ENCODE measurements at regions not wholly inside any gene's neighbourhood (a gene's known extent, or its start where the extent isn't known, plus 50 kb on each side); places are given as distances from the start of the nearest gene placed in this dataset.
"Not testable (repeated sequence)": the region's sequence is repeated elsewhere in the genome, so short reads cannot be mapped to it uniquely, and the experiment has no call there.

GRCh38 chr12:17017402-17017801, 411.4 kb upstream of the LMO3 start:
- no peaks in the 10 kb centered on the region for H3K27me3 ChIP-seq (ENCODE audit: control insufficient read depth, insufficient read depth, low read length)
- DNase-seq (ENCODE audit: low read depth, low spot score) = no peak
- no peaks in the 10 kb centered on the region for H3K4me1 ChIP-seq (ENCODE audit: control insufficient read depth, insufficient read depth, low read length)
- no peaks in the 10 kb centered on the region for H3K9me3 ChIP-seq (ENCODE audit: control insufficient read depth, insufficient read depth, low read length)
- H3K4me3 ChIP-seq (ENCODE audit: low read length) = no peak overlapping the region
- H3K36me3 ChIP-seq (ENCODE audit: control insufficient read depth, insufficient read depth, low read length) = no peaks in the 10 kb centered on the region
- WGBS (ENCODE audit: insufficient coverage, insufficient read length) = no CpG with 5 or more reads among the region's 3 CpGs
- H3K27ac ChIP-seq (ENCODE audit: low read length) = no peak overlapping the region

GRCh38 chr12:17016116-17016864, 410.3 kb upstream of the LMO3 start:
- whole genome bisulfite sequencing (ENCODE audit: insufficient coverage, insufficient read length) = no CpG with 5 or more reads among the region's 7 CpGs
- DNase-seq (ENCODE audit: low read depth, low spot score) = no peak
- Histone ChIP-seq H3K36me3 (ENCODE audit: control insufficient read depth, insufficient read depth, low read length) (no peaks in the 10 kb centered on the region), H3K27me3 (ENCODE audit: control insufficient read depth, insufficient read depth, low read length) (no peaks in the 10 kb centered on the region), H3K9me3 (ENCODE audit: control insufficient read depth, insufficient read depth, low read length) (no peaks in the 10 kb centered on the region), H3K4me3 (ENCODE audit: low read length) (no peak overlapping the region), H3K27ac (ENCODE audit: low read length) (no peak overlapping the region), H3K4me1 (ENCODE audit: control insufficient read depth, insufficient read depth, low read length) (no peaks in the 10 kb centered on the region)

DNA sequence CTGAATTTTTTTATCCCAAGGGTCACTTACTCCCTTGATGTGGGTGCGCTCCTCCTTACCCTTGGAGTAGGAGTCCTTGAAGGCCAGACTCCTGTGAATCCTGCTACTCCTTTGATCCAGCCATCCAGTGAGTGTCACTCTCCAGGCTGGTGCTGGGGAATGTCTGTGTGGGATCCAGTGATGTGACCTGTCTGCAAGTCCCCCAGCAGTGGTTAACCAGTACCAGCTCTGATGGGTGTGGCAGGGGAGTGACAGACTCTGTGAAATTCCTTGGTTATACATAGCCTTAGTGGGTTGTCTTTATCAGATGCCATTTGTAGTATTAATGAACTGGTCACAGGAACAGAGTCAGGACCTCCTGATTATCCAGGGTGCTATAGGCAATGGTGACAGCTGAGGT, 409.5 kb upstream of the LMO3 start:
- no peaks in the 10 kb centered on the region for H3K4me1 ChIP-seq (ENCODE audit: control insufficient read depth, insufficient read depth, low read length)
- H3K9me3 ChIP-seq (ENCODE audit: control insufficient read depth, insufficient read depth, low read length) = no peaks in the 10 kb centered on the region
- no peak overlapping the region for H3K4me3 ChIP-seq (ENCODE audit: low read length)
- H3K36me3 ChIP-seq (ENCODE audit: control insufficient read depth, insufficient read depth, low read length) = no peaks in the 10 kb centered on the region
- no peak overlapping the region for H3K27ac ChIP-seq (ENCODE audit: low read length)
- DNase-seq (ENCODE audit: low read depth, low spot score) = no peak
- H3K27me3 ChIP-seq (ENCODE audit: control insufficient read depth, insufficient read depth, low read length) = no peaks in the 10 kb centered on the region
- no CpG with 5 or more reads among the region's 1 CpG for WGBS (ENCODE audit: insufficient coverage, insufficient read length)

- not testable (repeated sequence) for H3K4me1 ChIP-seq (ENCODE audit: control insufficient read depth, insufficient read depth, low read length); DNase-seq (ENCODE audit: low read depth, low spot score); H3K4me3 ChIP-seq (ENCODE audit: low read length); H3K27ac ChIP-seq (ENCODE audit: low read length); H3K27me3 ChIP-seq (ENCODE audit: control insufficient read depth, insufficient read depth, low read length); H3K36me3 ChIP-seq (ENCODE audit: control insufficient read depth, insufficient read depth, low read length); H3K9me3 ChIP-seq (ENCODE audit: control insufficient read depth, insufficient read depth, low read length)
- WGBS (ENCODE audit: insufficient coverage, insufficient read length) = no CpG with 5 or more reads among the region's 43 CpGs
Measured at GRCh38 chr12:17007442-17008040, 401.6 kb upstream of the LMO3 start.

- H3K4me3 ChIP-seq (ENCODE audit: low read length); H3K36me3 ChIP-seq (ENCODE audit: control insufficient read depth, insufficient read depth, low read length); DNase-seq (ENCODE audit: low read depth, low spot score); H3K4me1 ChIP-seq (ENCODE audit: control insufficient read depth, insufficient read depth, low read length); H3K27ac ChIP-seq (ENCODE audit: low read length); H3K27me3 ChIP-seq (ENCODE audit: control insufficient read depth, insufficient read depth, low read length); H3K9me3 ChIP-seq (ENCODE audit: control insufficient read depth, insufficient read depth, low read length): not testable (repeated sequence)
- WGBS (ENCODE audit: insufficient coverage, insufficient read length) = no CpG with 5 or more reads among the region's 14 CpGs
Measured at GRCh38 chr12:16998538-16998937, 392.6 kb upstream of the LMO3 start.

GRCh38 chr12:16984484-16984883, 378.5 kb upstream of the LMO3 start:
- no CpG with 5 or more reads among the region's 3 CpGs for WGBS (ENCODE audit: insufficient coverage, insufficient read length)
- H3K4me3 ChIP-seq (ENCODE audit: low read length) = no peak overlapping the region

DNA sequence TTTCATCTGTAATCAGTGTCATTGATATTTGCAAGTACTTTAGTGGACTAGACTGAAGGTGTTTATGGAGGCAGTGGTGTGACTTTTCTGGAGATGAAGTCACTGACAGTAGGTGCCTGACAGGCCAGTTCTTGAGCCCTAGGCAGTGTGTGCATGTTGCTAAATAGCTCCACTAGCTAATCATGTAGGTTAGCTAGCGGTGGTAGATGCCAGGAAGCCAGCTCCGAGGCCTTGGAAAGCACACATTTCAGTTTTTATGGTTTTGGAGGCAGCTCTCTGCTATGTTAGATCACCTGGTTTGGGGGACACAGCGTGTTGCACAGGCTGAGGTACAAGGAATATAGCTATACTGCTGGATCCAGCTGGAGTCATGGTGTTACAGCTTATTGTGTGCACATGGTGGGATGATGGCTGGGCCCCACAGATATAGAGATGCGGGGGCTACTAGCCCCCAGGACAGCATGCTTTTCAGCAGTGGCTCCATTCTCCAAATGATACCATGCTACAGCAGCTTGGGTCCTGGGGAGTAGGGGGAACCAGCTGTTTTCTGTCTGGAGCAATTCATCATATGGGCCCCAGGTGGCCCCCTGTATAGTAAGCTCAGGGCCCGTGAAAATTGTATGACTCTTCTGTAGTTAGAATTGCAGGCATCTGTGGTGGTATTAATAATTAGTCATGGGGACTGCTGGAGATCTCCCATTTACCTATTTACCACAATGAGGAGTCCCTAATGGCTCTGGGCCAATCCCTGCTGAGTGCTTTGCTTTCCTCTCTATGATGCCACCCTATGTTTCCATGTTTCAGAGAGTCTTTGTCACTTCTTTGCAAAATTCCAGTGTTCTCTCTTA, 367.2 kb upstream of the LMO3 start:
- no CpG with 5 or more reads among the region's 5 CpGs for WGBS (ENCODE audit: insufficient coverage, insufficient read length)
- Histone ChIP-seq H3K4me3 (ENCODE audit: low read length) (no peak overlapping the region), H3K36me3 (ENCODE audit: control insufficient read depth, insufficient read depth, low read length) (no peaks in the 10 kb centered on the region), H3K4me1 (ENCODE audit: control insufficient read depth, insufficient read depth, low read length) (no peaks in the 10 kb centered on the region), H3K9me3 (ENCODE audit: control insufficient read depth, insufficient read depth, low read length) (no peaks in the 10 kb centered on the region), H3K27me3 (ENCODE audit: control insufficient read depth, insufficient read depth, low read length) (no peaks in the 10 kb centered on the region), H3K27ac (ENCODE audit: low read length) (no peak overlapping the region)
- DNase-seq (ENCODE audit: low read depth, low spot score) = no peak

More at GRCh38 chr12:16984484-16984883, 378.5 kb upstream of the LMO3 start:
- no peaks in the 10 kb centered on the region for H3K27me3 ChIP-seq (ENCODE audit: control insufficient read depth, insufficient read depth, low read length)
- no peaks in the 10 kb centered on the region for H3K36me3 ChIP-seq (ENCODE audit: control insufficient read depth, insufficient read depth, low read length)
- no peaks in the 10 kb centered on the region for H3K9me3 ChIP-seq (ENCODE audit: control insufficient read depth, insufficient read depth, low read length)
- DNase-seq (ENCODE audit: low read depth, low spot score) = no peak
- H3K4me1 ChIP-seq (ENCODE audit: control insufficient read depth, insufficient read depth, low read length) = no peaks in the 10 kb centered on the region
- no peak overlapping the region for H3K27ac ChIP-seq (ENCODE audit: low read length)

- WGBS (ENCODE audit: insufficient coverage, insufficient read length) = no CpG with 5 or more reads among the region's 2 CpGs
- Histone ChIP-seq H3K9me3 (ENCODE audit: control insufficient read depth, insufficient read depth, low read length) (no peaks in the 10 kb centered on the region), H3K4me1 (ENCODE audit: control insufficient read depth, insufficient read depth, low read length) (no peaks in the 10 kb centered on the region), H3K27me3 (ENCODE audit: control insufficient read depth, insufficient read depth, low read length) (no peaks in the 10 kb centered on the region), H3K36me3 (ENCODE audit: control insufficient read depth, insufficient read depth, low read length) (no peaks in the 10 kb centered on the region), H3K4me3 (ENCODE audit: low read length) (no peak overlapping the region), H3K27ac (ENCODE audit: low read length) (no peak overlapping the region)
- DNase-seq (ENCODE audit: low read depth, low spot score) = no peak
Measured at GRCh38 chr12:16962889-16963288, 356.9 kb upstream of the LMO3 start.

DNA sequence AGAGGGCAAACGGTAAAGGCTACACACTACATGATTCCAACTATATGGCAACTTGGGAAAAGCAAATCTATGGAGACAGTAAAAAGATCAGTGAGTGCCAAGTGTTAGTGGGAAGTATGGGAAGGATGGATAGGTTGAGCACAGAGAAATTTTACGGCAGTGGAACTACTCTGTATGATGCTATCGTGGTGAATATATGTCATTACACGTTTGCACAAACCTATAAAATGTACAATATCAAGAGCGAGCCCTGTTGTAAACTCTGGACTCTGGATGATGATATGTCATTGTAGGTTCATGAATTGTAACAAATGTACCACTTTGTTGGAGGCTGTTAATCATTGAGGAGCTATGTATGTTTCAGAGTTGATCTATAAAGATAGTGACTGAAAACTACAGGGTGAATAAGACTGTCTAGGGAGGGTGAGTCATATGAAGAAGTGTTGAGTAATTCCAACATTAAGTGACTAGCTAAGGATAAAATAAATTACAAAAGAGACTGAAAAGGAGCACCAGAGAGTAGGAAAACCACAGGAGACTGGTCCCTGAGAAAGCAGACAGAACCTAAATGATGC, 349.2 kb upstream of the LMO3 start:
- Histone ChIP-seq H3K36me3 (ENCODE audit: control insufficient read depth, insufficient read depth, low read length) (no peaks in the 10 kb centered on the region), H3K27me3 (ENCODE audit: control insufficient read depth, insufficient read depth, low read length) (no peaks in the 10 kb centered on the region), H3K9me3 (ENCODE audit: control insufficient read depth, insufficient read depth, low read length) (no peaks in the 10 kb centered on the region), H3K4me1 (ENCODE audit: control insufficient read depth, insufficient read depth, low read length) (no peaks in the 10 kb centered on the region; the same call in 1 of the 2 replicates), H3K27ac (ENCODE audit: low read length) (no peak overlapping the region), H3K4me3 (ENCODE audit: low read length) (no peak overlapping the region)
- no CpG with 5 or more reads among the region's 5 CpGs for WGBS (ENCODE audit: insufficient coverage, insufficient read length)
- DNase-seq (ENCODE audit: low read depth, low spot score) = no peak

DNA sequence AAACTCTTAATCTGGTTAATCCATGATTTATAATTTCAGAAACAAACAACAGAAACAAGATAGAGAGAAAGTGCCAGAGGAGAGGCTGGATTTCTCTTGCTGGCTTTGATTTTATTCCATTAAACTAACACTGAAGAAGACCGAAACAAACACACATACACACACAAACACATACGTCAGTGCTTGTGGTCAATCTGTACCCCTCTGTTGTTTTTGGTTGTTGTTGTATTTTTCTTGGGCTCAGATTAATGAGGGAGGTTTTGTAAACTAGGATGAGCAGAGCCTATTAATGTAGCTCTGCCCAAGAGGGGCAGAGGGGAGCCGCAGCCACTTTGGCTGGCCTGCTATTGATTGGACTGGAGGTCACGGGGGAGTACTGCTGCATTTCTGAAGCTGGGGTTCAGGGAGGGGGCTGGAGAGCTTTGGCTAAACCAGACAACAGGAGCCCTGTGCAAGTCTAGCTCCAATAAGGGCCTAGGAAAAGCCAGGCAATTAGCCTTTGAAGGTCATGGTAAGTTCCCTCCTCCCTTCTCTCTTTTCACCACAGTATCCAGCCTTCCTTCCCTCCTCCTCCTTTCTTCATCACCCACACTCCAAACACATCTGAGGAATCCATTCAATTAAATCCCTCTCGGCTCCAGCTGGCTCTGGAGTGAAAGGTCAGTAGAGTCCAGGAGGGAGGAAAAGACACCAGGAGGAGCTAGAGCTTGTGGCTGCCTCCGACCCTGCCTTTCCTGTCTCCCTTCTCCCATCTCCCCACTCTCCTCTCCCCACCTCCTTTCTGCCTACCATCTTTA, 344.1 kb upstream of the LMO3 start:
- no peaks in the 10 kb centered on the region; the same call in 1 of the 2 replicates for H3K4me1 ChIP-seq (ENCODE audit: control insufficient read depth, insufficient read depth, low read length)
- H3K27me3 ChIP-seq (ENCODE audit: control insufficient read depth, insufficient read depth, low read length) = no peaks in the 10 kb centered on the region
- no CpG with 5 or more reads among the region's 6 CpGs for WGBS (ENCODE audit: insufficient coverage, insufficient read length)
- no peak for DNase-seq (ENCODE audit: low read depth, low spot score)
- no peak overlapping the region for H3K27ac ChIP-seq (ENCODE audit: low read length)
- H3K9me3 ChIP-seq (ENCODE audit: control insufficient read depth, insufficient read depth, low read length) = no peaks in the 10 kb centered on the region
- H3K36me3 ChIP-seq (ENCODE audit: control insufficient read depth, insufficient read depth, low read length) = no peaks in the 10 kb centered on the region
- no peak overlapping the region for H3K4me3 ChIP-seq (ENCODE audit: low read length)
